ENCODE measurements at regions not wholly inside any gene's neighbourhood (a gene's known extent, or its start where the extent isn't known, plus 50 kb on each side); places are given as distances from the start of the nearest gene placed in this dataset.

GRCh38 chr2:2738276-2738675 lies 407.2 kb upstream of the MYT1L start:
- ChIA-PET POLR2A (ENCODE audit: partially characterized antibody) (no interaction called here), CTCF (ENCODE audit: partially characterized antibody) (no interaction called here)
- no peaks in the 10 kb centered on the region for H3K9me3 ChIP-seq (ENCODE audit: insufficient read depth in 2 of 2, low read depth in 1 of 2, low read length in 1 of 2)
- H3K18ac ChIP-seq (ENCODE audit: extremely low read depth, low read length) = no peak overlapping the region
- no peak overlapping the region for H4K5ac ChIP-seq (ENCODE audit: insufficient read length, low read depth, low read length)
- no peak for TF ChIP-seq TAF7 (optimal IDR thresholded peaks at IDR 0.05; ENCODE audit: borderline replicate concordance, low read depth, low read length)
- no peak for TF ChIP-seq ASH2L (IDR thresholded peaks at IDR 0.05; ENCODE audit: low read length)
- TF ChIP-seq KDM4A (IDR thresholded peaks at IDR 0.05; ENCODE audit: low read depth, low read length, severe bottlenecking) = no peak
- no peak for TF ChIP-seq RAD21 (IDR thresholded peaks at IDR 0.05 in 1 of 2, conservative IDR thresholded peaks at IDR 0.05 in 1 of 2; ENCODE audit: low read depth in 2 of 2, low read length in 2 of 2)
- no peaks in the 10 kb centered on the region for H3K23me2 ChIP-seq (ENCODE audit: low read depth, low read length)
- H3K4me3 ChIP-seq (ENCODE audit: extremely low read depth in 1 of 4, insufficient read depth in 2 of 4, low read depth in 3 of 4, low read length in 4 of 4) = no peak overlapping the region
- no peak overlapping the region for H2BK20ac ChIP-seq (ENCODE audit: low read length)
- 90% methylated on average over 11 of the region's 11 CpGs; no CpG with 5 or more reads in 1 of the 2 experiments for WGBS, 2 experiments (ENCODE audit: extremely low coverage in 1 of 2, insufficient coverage in 1 of 2, insufficient read length in 1 of 2, insufficient replicate concordance in 2 of 2, low coverage in 1 of 2, low lambda C conversion rate in 2 of 2, missing lambda C conversion rate in 1 of 2)
- no peaks in the 10 kb centered on the region for H4K20me1 ChIP-seq (replicated peaks in 1 of 2; ENCODE audit: control insufficient read depth in 1 of 2, insufficient read depth in 2 of 2, low read length in 2 of 2)
- H2AFZ ChIP-seq (ENCODE audit: low read length) = no peak overlapping the region
- no peak overlapping the region for H2BK12ac ChIP-seq (ENCODE audit: low read depth, low read length)
- H3K14ac ChIP-seq (ENCODE audit: insufficient read length) = no peak overlapping the region
- no peaks in the 10 kb centered on the region for H3K4me1 ChIP-seq (replicated peaks in 1 of 4; ENCODE audit: control insufficient read depth in 3 of 4, insufficient read depth in 4 of 4, low read length in 3 of 4)
- no peak overlapping the region for H3K9ac ChIP-seq (replicated peaks in 1 of 4; ENCODE audit: extremely low read depth in 1 of 4, low read depth in 3 of 4, low read length in 3 of 4)
- no peak overlapping the region for H4K91ac ChIP-seq (replicated peaks; ENCODE audit: insufficient read length, low read length)
- no peak overlapping the region for H2BK5ac ChIP-seq (ENCODE audit: low read depth, low read length)
- no peak overlapping the region for H2AK5ac ChIP-seq (ENCODE audit: low read depth, low read length)
- no peak overlapping the region for H3K4me2 ChIP-seq (ENCODE audit: insufficient read depth in 1 of 2, low read depth in 2 of 2, low read length in 2 of 2)
- no peaks in the 10 kb centered on the region for H3K36me3 ChIP-seq (ENCODE audit: control insufficient read depth in 2 of 4, insufficient read depth in 4 of 4, low read length in 3 of 4)
- no peaks in the 10 kb centered on the region for H3K27me3 ChIP-seq (replicated peaks in 1 of 4; ENCODE audit: control insufficient read depth in 3 of 4, extremely low read depth in 1 of 4, insufficient read depth in 3 of 4, low read length in 3 of 4)
- no peak overlapping the region for H2BK120ac ChIP-seq (replicated peaks; ENCODE audit: low read depth, low read length)
- H3K79me1 ChIP-seq (ENCODE audit: low read depth, low read length) = no peaks in the 10 kb centered on the region
- no peak overlapping the region for H4K8ac ChIP-seq (ENCODE audit: extremely low read depth, insufficient read depth, low read length)
- no peak overlapping the region for H3K27ac ChIP-seq (ENCODE audit: low read depth, low read length)
- DNase-seq (ENCODE audit: low read depth in 1 of 2, low spot score in 2 of 2) = no peak
- H3K79me2 ChIP-seq (ENCODE audit: control insufficient read depth in 1 of 2, insufficient read depth in 2 of 2, low read length in 2 of 2) = no peaks in the 10 kb centered on the region
- H2BK15ac ChIP-seq (ENCODE audit: low read length) = no peak overlapping the region
- H3K23ac ChIP-seq (ENCODE audit: insufficient read length) = no peak overlapping the region
- no peak overlapping the region for H3K4ac ChIP-seq (replicated peaks; ENCODE audit: insufficient read length, low read depth, low read length)
- H3K56ac ChIP-seq (replicated peaks; ENCODE audit: insufficient read length, low read depth, low read length) = no peak overlapping the region
- FAIRE-seq = no peak

Data from H1 (cell line).